BJ (cell line): ENCODE measurements at regions not wholly inside any gene's neighbourhood (a gene's known extent, or its start where the extent isn't known, plus 50 kb on each side); places are given as distances from the start of the nearest gene placed in this dataset.

Experiments
- CTCF ChIA-PET: fragments of 350-600 bp; formaldehyde crosslinking; extraction: SDS; loops from one replicate; lab custom pipeline; 2021; ENCODE audit warnings: antibody characterized with exemption, inconsistent platforms; lab: Yijun Ruan, JAX
- POLR2A ChIA-PET: fragments of 300-600 bp; sonication (Branson Sonifier 250); formaldehyde crosslinking; extraction: SDS; loops from one replicate; lab custom pipeline; 2021; ENCODE audit warnings: antibody characterized with exemption; lab: Charles Lee
- DNase-seq: peaks from one replicate; pipeline ENCODE4 v3.0.0-alpha.2; 2011; ENCODE audit warnings: low read depth
- H3K27me3 ChIP-seq: 2 replicates; pipeline ENCODE4 v1.6.0; 2011; ENCODE audit warnings: low read length; ENCODE audit not compliant: control insufficient read depth, insufficient read depth
- H3K36me3 ChIP-seq: 2 replicates; pipeline ENCODE4 v1.5.1; 2011; ENCODE audit warnings: low read length; ENCODE audit not compliant: control insufficient read depth, insufficient read depth
- H3K4me3 ChIP-seq: 2 replicates; pipeline ENCODE4 v1.5.1; 2011; ENCODE audit warnings: low read depth, mild to moderate bottlenecking, control low read depth, low read length
- CTCF ChIP-seq: IDR thresholded peaks from 2 replicates; pipeline ENCODE4 v1.5.1; 2011; ENCODE audit warnings: low read depth, mild to moderate bottlenecking, control low read depth, inconsistent platforms, low read length, moderate library complexity; ENCODE audit not compliant: insufficient read depth

- H3K36me3 ChIP-seq, result no peaks in the 10 kb centered on the region
- ChIA-PET POLR2A (no interaction called here), CTCF (interaction anchor here (0.8 to 2.2 kb wide), 2 partner anchors 9 to 16 kb away, joined by 3 to 8 read pairs; no protein-coding TSS in a partner anchor)
- no peak for DNase-seq
- TF ChIP-seq CTCF, result no peak
- no peaks in the 10 kb centered on the region for H3K27me3 ChIP-seq
- H3K4me3 ChIP-seq, result no peak overlapping the region
Observed at GRCh38 chr2:226048611-226049010, 649.1 kb downstream of the NYAP2 start.

DNA sequence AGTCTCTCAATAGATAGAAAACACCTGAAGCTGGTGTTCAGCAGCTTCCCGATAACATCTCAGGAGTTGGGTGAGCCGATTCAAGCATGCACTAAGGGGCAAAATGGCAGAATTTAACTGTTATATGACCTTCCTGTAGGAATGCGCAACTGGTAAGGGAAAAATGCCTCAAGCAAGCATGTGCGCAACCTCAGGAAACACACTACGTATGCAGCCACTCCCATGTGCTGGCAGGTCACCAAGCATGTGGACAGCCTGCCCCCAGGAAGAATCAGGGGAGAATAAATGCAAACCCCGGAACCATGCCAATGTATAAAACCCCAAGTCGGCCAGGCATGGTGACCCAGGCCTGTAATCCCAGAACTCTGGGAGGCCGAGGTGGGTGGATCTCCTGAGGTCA, 645.6 kb downstream of the NYAP2 start:
- Histone ChIP-seq H3K27me3 (no peaks in the 10 kb centered on the region), H3K4me3 (no peak overlapping the region), H3K36me3 (no peaks in the 10 kb centered on the region)
- POLR2A ChIA-PET, result no interaction called here
- no peak for DNase-seq
- TF ChIP-seq CTCF, result no peak
- CTCF ChIA-PET, result interaction anchor here (0.6 to 1.1 kb wide), 3 partner anchors 12 to 1329 kb away, joined by 3 to 5 read pairs (median 3); no protein-coding TSS in a partner anchor

- no peak for TF ChIP-seq CTCF
- ChIA-PET CTCF (interaction anchor here (0.6 kb wide), 1 partner anchor 374 kb away, joined by 3 read pairs; no protein-coding TSS in a partner anchor), POLR2A (no interaction called here)
- no peaks in the 10 kb centered on the region for H3K36me3 ChIP-seq
- no peak overlapping the region for H3K4me3 ChIP-seq
- no peaks in the 10 kb centered on the region for H3K27me3 ChIP-seq
- no peak for DNase-seq
Observed at GRCh38 chr2:226040344-226040900, 640.9 kb downstream of the NYAP2 start.

GRCh38 chr2:226037526-226037925, 638.0 kb downstream of the NYAP2 start:
- no peak for TF ChIP-seq CTCF
- no peak overlapping the region for H3K4me3 ChIP-seq
- no peaks in the 10 kb centered on the region for H3K36me3 ChIP-seq
- H3K27me3 ChIP-seq, result no peaks in the 10 kb centered on the region
- DNase-seq, result no peak
- ChIA-PET POLR2A (no interaction called here), CTCF (interaction anchor here (0.6 kb wide), 1 partner anchor 140 kb away, joined by 3 read pairs; no protein-coding TSS in a partner anchor)

- Histone ChIP-seq H3K4me3 (peak overlapping the region; percentile 42), H3K27me3 (no peaks in the 10 kb centered on the region), H3K36me3 (no peaks in the 10 kb centered on the region)
- no peak for TF ChIP-seq CTCF
- CTCF ChIA-PET, result interaction anchor here (0.7 to 1.3 kb wide), 4 partner anchors 15 to 771 kb away, joined by 3 to 4 read pairs (median 3); no protein-coding TSS in a partner anchor
- POLR2A ChIA-PET, result no interaction called here
- DNase-seq, result no peak
Observed at GRCh38 chr2:226031647-226032501, 632.4 kb downstream of the NYAP2 start.
